Neural progenitor cell (in vitro differentiated cells): ENCODE measurements at regions not wholly inside any gene's neighbourhood (a gene's known extent, or its start where the extent isn't known, plus 50 kb on each side); places are given as distances from the start of the nearest gene placed in this dataset.

ENCODE experiments used
- EZH2 ChIP-seq: fragments of 200-600 bp; sonication (generic); IDR thresholded peaks from 2 replicates; pipeline ENCODE4 v1.6.1; 2017; ENCODE audit warnings: antibody characterized with exemption, mild to moderate bottlenecking, moderate library complexity
- TF ChIP-seq, protein P1 (sequence below): fragments of 200-600 bp; sonication (generic); IDR thresholded peaks from 2 replicates; pipeline ENCODE4 v1.5.1; 2017; ENCODE audit warnings: antibody characterized with exemption, mild to moderate bottlenecking

DNA sequence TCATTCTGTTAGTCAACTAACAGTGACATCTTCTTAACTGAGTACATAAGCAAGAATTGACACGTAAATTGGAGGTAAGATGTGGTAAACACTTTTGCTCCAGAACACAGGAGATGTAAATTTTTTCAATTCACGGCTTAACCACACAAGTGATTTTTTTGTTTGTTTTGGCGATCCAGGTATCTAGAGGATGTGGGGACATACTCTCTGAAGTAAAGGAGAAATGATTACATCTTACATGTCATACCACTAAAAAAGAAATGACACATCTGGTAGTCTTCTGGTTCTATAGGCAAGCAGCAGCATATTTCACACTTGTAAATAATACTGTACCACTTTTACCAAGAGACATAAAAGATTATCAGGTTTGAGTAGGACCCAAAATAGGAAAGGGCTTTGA is 200.3 kb upstream of the ZWINT start:
- TF ChIP-seq, protein P1, sequence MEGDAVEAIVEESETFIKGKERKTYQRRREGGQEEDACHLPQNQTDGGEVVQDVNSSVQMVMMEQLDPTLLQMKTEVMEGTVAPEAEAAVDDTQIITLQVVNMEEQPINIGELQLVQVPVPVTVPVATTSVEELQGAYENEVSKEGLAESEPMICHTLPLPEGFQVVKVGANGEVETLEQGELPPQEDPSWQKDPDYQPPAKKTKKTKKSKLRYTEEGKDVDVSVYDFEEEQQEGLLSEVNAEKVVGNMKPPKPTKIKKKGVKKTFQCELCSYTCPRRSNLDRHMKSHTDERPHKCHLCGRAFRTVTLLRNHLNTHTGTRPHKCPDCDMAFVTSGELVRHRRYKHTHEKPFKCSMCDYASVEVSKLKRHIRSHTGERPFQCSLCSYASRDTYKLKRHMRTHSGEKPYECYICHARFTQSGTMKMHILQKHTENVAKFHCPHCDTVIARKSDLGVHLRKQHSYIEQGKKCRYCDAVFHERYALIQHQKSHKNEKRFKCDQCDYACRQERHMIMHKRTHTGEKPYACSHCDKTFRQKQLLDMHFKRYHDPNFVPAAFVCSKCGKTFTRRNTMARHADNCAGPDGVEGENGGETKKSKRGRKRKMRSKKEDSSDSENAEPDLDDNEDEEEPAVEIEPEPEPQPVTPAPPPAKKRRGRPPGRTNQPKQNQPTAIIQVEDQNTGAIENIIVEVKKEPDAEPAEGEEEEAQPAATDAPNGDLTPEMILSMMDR: no peak
- no peak for TF ChIP-seq EZH2
